Adrenal gland (tissue), 9 donors: ENCODE measurements at regions not wholly inside any gene's neighbourhood (a gene's known extent, or its start where the extent isn't known, plus 50 kb on each side); places are given as distances from the start of the nearest gene placed in this dataset.
"Not testable (repeated sequence)": the region's sequence is repeated elsewhere in the genome, so short reads cannot be mapped to it uniquely, and the experiment has no call there.

Experiments used
- DNase-seq, 7 donors: peaks; one replicate each; pipeline ENCODE4 v3.0.0-alpha.2; 2019 to 2020
- H3K27ac ChIP-seq, 5 donors: fragments of 200-600 bp; sonication (generic) in 4 of 5; 1 replicate in 3 of 5; 2 replicates in 2 of 5; pipeline versions ENCODE4 v1.5.1 to v1.8.0; 2016 to 2020; ENCODE audit warnings: mild to moderate bottlenecking in 1 of 5
- H3K27me3 ChIP-seq: fragments of 200-600 bp; 2 replicates; pipeline ENCODE4 v1.8.0; 2021
- H3K36me3 ChIP-seq, 2 donors: fragments of 200-600 bp; replicated peaks in 1 of 2; 1 replicate in 1 of 2; 2 replicates in 1 of 2; pipeline versions ENCODE4 v1.5.1 to v1.8.0; 2018 to 2022
- H3K4me1 ChIP-seq, 2 donors: fragments of 200-600 bp; replicated peaks in 1 of 2; 1 replicate in 1 of 2; 2 replicates in 1 of 2; pipeline versions ENCODE4 v1.5.1 to v1.8.0; 2018 to 2021
- H3K4me3 ChIP-seq, 4 donors: fragments of 200-600 bp; sonication (generic) in 3 of 4; one replicate each; pipeline ENCODE4 v1.5.1; 2016 to 2018
- H3K9me3 ChIP-seq, 3 donors: fragments of 200-600 bp; sonication (generic) in 1 of 3; replicated peaks in 1 of 3; 1 replicate in 2 of 3; 2 replicates in 1 of 3; pipeline versions ENCODE4 v1.5.1 to v1.8.0; 2016 to 2021
- CTCF ChIP-seq, 6 experiments: fragments of 450-650 bp in 4 of 6; fragments of 200-600 bp in 2 of 6; sonication (generic) in 1 of 6; IDR thresholded peaks; 1 replicate in 5 of 6; 2 replicates in 1 of 6; pipeline versions ENCODE4 v1.5.1 to v1.8.0; 2016 to 2021; ENCODE audit warnings: antibody characterized with exemption in 6 of 6, mild to moderate bottlenecking in 2 of 6, moderate library complexity in 1 of 6
- POLR2A ChIP-seq, 2 donors: fragments of 450-650 bp; IDR thresholded peaks; one replicate each; pipeline ENCODE4 v1.6.1; 2017; ENCODE audit warnings: antibody characterized with exemption in 2 of 2, mild to moderate bottlenecking in 2 of 2, moderate library complexity in 1 of 2
- WGBS, 4 donors: extraction: QIAGEN DNeasy Blood & Tissue Kit in 2 of 4; methylation state at CpG; one replicate each; pipeline versions ENCODE4 v1.1.5 to v1.1.7; 2013 to 2017; 5-methylcytosine and 5-hydroxymethylcytosine counted together
- intact Hi-C, 2 donors: fragments of 100-400 bp; cut with DNase I; formaldehyde crosslinking; loops; one replicate each; pipeline versions ENCODE4 v1.14.1 to v1.15.0; 2022 to 2023
- donor health status: healthy with polysubstance abuse.
- donor health status: Bipolar disorder and iron deficiency.
- donor health status: DM: yes; HTN: yes; CAD: no.
- donor health status: DM: no; HTN: no; CAD: no.
- donor health status: DM: no; HTN: no; CAD: no.

DNA sequence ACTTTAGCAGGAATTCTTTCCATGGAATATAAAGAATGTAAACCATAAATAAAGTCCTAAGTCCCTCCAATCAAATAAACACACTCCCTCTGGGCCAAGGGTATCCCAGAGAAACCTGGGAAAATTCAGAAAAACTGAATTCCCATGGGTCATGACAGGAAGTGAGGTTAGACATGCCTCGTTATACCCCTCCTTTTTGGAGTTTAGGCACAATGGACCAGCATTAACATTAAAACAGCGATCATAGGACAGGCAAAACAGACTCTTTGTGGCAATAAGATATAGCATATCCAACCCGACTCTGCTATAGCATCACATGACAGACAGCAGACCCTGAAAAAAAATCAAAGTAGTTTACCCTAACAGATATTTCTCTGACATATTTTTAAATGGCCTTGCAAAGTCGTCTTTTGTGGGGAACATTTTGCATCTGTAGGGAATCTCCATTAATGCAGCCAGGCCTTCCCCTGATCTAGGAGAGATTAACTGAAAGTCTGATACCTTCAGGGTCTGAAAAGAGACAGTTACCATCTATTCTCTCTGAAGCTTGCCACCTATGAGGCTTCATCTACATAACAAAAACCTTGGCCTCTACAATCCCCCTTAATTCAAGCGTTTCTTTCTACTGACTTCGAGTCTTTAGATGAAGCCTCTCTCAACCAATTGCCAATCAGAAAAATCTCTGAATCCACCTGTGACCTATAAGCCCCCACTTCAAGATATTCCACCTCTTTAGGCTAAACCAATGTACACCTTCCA, 143.0 kb upstream of the KCNK1 start:
- 62 to 74% (median 65%) methylated on average over 6 of the region's 6 CpGs for whole genome bisulfite sequencing, 4 donors
- TF ChIP-seq POLR2A (IDR thresholded peaks at IDR 0.05) = no peak
- TF ChIP-seq CTCF (IDR thresholded peaks at IDR 0.05) = no peak

GRCh38 chr1:233471851-233472250, 142.1 kb upstream of the KCNK1 start:
- intact Hi-C loops = not testable (repeated sequence)

More for the DNA sequence above, 143.0 kb upstream of the KCNK1 start:
- H3K27me3 ChIP-seq = no peaks in the 10 kb centered on the region
- no peaks in the 10 kb centered on the region for H3K9me3 ChIP-seq
- H3K4me3 ChIP-seq = no peak overlapping the region
- no peak for DNase-seq
- H3K27ac ChIP-seq = no peak overlapping the region
- no peaks in the 10 kb centered on the region for H3K36me3 ChIP-seq
- intact Hi-C loops = no loop called here
- no peaks in the 10 kb centered on the region for H3K4me1 ChIP-seq

GRCh38 chr1:233472796-233473195, 141.1 kb upstream of the KCNK1 start:
- 64 to 80% (median 73%) methylated on average over 7 of the region's 7 CpGs for WGBS, 4 donors
- H3K36me3 ChIP-seq, H3K4me1 ChIP-seq, H3K4me3 ChIP-seq, H3K9me3 ChIP-seq, H3K27me3 ChIP-seq, H3K27ac ChIP-seq, DNase-seq, intact Hi-C loops: not testable (repeated sequence)

More at GRCh38 chr1:233471851-233472250, 142.1 kb upstream of the KCNK1 start:
- not testable (repeated sequence) for DNase-seq, H3K27me3 ChIP-seq, H3K9me3 ChIP-seq, H3K27ac ChIP-seq, H3K4me1 ChIP-seq, H3K36me3 ChIP-seq, H3K4me3 ChIP-seq
- WGBS, 4 donors = 83 to 95% (median 90%) methylated on average over 3 of the region's 3 CpGs

GRCh38 chr1:233473549-233474204, 140.2 kb upstream of the KCNK1 start:
- Histone ChIP-seq H3K4me1 (no peaks in the 10 kb centered on the region), H3K9me3 (no peaks in the 10 kb centered on the region), H3K36me3 (no peaks in the 10 kb centered on the region), H3K27ac (no peak overlapping the region), H3K4me3 (no peak overlapping the region), H3K27me3 (no peaks in the 10 kb centered on the region)
- no peak for DNase-seq
- 84 to 88% (median 87%) methylated on average over 11 of the region's 11 CpGs for WGBS, 4 donors
- intact Hi-C loops = no loop called here
- TF ChIP-seq POLR2A (IDR thresholded peaks at IDR 0.05) = no peak
- no peak for TF ChIP-seq CTCF (IDR thresholded peaks at IDR 0.05)

DNA sequence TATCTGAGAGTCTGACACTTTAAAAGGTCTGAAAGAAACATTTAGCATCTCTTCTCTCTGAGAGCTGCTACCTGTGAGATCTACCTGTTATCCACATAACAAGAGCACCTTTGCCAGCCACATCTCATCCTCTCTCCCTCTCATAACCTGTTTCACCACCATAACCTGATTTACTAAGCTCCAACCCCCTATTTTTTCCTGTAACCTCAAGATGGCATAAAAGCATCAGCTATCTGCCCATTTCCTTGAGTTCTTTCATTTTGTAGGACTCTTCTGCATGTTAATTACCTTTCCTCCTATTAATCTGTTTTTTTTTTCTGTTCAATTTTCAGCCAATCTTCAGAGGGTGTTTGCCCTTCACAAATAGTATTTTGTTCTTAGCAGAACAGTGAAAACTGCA, 136.5 kb upstream of the KCNK1 start:
- no peak for DNase-seq
- Histone ChIP-seq H3K27ac (no peak overlapping the region), H3K4me1 (no peaks in the 10 kb centered on the region), H3K4me3 (no peak overlapping the region), H3K27me3 (no peaks in the 10 kb centered on the region), H3K9me3 (no peaks in the 10 kb centered on the region), H3K36me3 (no peaks in the 10 kb centered on the region)
- intact Hi-C loops = no loop called here
- TF ChIP-seq POLR2A (IDR thresholded peaks at IDR 0.05) (no peak), CTCF (IDR thresholded peaks at IDR 0.05) (no peak)
